ENCODE measurements at regions not wholly inside any gene's neighbourhood (a gene's known extent, or its start where the extent isn't known, plus 50 kb on each side); places are given as distances from the start of the nearest gene placed in this dataset.
"Not testable (repeated sequence)": the region's sequence is repeated elsewhere in the genome, so short reads cannot be mapped to it uniquely, and the experiment has no call there.

DNA sequence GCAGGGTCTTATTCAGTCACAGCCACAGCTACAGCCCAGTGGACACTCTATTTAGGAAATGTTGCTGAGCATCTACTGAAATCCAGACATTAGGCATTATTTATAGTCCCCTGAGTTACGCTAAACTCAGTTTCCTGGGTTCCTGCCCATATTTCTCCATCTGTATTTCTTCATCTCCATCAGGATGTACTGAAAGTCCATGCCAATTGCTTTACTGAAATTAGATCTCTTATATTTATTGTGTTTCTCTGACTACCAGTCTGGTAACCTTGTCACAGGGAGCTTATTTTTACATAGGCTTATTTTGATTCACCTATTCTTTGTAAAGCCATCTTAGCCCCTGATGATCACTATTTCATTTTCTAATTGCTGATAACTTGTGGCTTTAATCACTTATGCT lies 223.9 kb downstream of the TLE3 start:
- 29 to 50% methylated on average over 1 of the region's 1 CpG for WGBS, 2 donors (ENCODE audit: low coverage in 1 of 2)
- H3K36me3 ChIP-seq: no peaks in the 10 kb centered on the region
- no peak overlapping the region for H3K27ac ChIP-seq
- H3K9me3 ChIP-seq: peaks cover 0 to 36% (median 0%) of the 10 kb centered on the region in 3 donors
- TF ChIP-seq POLR2AphosphoS5 (IDR thresholded peaks at IDR 0.05): no peak
- no peak for TF ChIP-seq EP300 (IDR thresholded peaks at IDR 0.05)
- TF ChIP-seq, protein P1, sequence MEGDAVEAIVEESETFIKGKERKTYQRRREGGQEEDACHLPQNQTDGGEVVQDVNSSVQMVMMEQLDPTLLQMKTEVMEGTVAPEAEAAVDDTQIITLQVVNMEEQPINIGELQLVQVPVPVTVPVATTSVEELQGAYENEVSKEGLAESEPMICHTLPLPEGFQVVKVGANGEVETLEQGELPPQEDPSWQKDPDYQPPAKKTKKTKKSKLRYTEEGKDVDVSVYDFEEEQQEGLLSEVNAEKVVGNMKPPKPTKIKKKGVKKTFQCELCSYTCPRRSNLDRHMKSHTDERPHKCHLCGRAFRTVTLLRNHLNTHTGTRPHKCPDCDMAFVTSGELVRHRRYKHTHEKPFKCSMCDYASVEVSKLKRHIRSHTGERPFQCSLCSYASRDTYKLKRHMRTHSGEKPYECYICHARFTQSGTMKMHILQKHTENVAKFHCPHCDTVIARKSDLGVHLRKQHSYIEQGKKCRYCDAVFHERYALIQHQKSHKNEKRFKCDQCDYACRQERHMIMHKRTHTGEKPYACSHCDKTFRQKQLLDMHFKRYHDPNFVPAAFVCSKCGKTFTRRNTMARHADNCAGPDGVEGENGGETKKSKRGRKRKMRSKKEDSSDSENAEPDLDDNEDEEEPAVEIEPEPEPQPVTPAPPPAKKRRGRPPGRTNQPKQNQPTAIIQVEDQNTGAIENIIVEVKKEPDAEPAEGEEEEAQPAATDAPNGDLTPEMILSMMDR (IDR thresholded peaks at IDR 0.05): no peak
- no peak for TF ChIP-seq POLR2A (IDR thresholded peaks at IDR 0.05)
- no peak overlapping the region for H3K4me3 ChIP-seq
- ATAC-seq: no peak
- no peaks in the 10 kb centered on the region for H3K4me1 ChIP-seq
- peaks cover 6% of the 10 kb centered on the region for H3K27me3 ChIP-seq

GRCh38 chr15:69874321-69874720 lies 223.4 kb downstream of the TLE3 start:
- Histone ChIP-seq H3K9me3 (peaks cover 0 to 36% (median 0%) of the 10 kb centered on the region in 3 donors), H3K4me1 (no peaks in the 10 kb centered on the region)
- ATAC-seq: no peak

GRCh38 chr15:69876064-69876940 lies 221.4 kb downstream of the TLE3 start:
- 81 to 82% methylated on average over 3 to 22 of the region's 31 CpGs for WGBS, 2 donors (ENCODE audit: low coverage in 1 of 2)
- Histone ChIP-seq H3K36me3 (no peaks in the 10 kb centered on the region), H3K9me3 (peaks cover 0 to 36% (median 0%) of the 10 kb centered on the region in 3 donors), H3K27ac (no peak overlapping the region), H3K4me1 (no peaks in the 10 kb centered on the region), H3K27me3 (peaks cover 6% of the 10 kb centered on the region), H3K4me3 (no peak overlapping the region)
- TF ChIP-seq POLR2AphosphoS5 (IDR thresholded peaks at IDR 0.05) (no peak), POLR2A (IDR thresholded peaks at IDR 0.05) (no peak), EP300 (IDR thresholded peaks at IDR 0.05) (no peak)
- TF ChIP-seq, protein P1 (IDR thresholded peaks at IDR 0.05): no peak
- no peak for ATAC-seq

More at GRCh38 chr15:69874321-69874720, 223.4 kb downstream of the TLE3 start:
- Histone ChIP-seq H3K36me3 (no peaks in the 10 kb centered on the region), H3K4me3 (no peak overlapping the region), H3K27ac (no peak overlapping the region), H3K27me3 (peaks cover 6% of the 10 kb centered on the region)
- TF ChIP-seq POLR2A (IDR thresholded peaks at IDR 0.05) (no peak), POLR2AphosphoS5 (IDR thresholded peaks at IDR 0.05) (no peak), EP300 (IDR thresholded peaks at IDR 0.05) (no peak)
- TF ChIP-seq, protein P1 (IDR thresholded peaks at IDR 0.05): no peak

- not testable (repeated sequence) for H3K27me3 ChIP-seq, H3K4me3 ChIP-seq, H3K27ac ChIP-seq, H3K36me3 ChIP-seq, H3K9me3 ChIP-seq, ATAC-seq, H3K4me1 ChIP-seq
- 89% methylated on average over 1 of the region's 1 CpG; no CpG with 5 or more reads in 1 of the 2 donors for WGBS, 2 donors (ENCODE audit: low coverage in 1 of 2)
Observed at GRCh38 chr15:69879963-69880362, 217.8 kb downstream of the TLE3 start.

GRCh38 chr15:69880571-69881301 lies 217.0 kb downstream of the TLE3 start:
- 75 to 93% methylated on average over 2 to 6 of the region's 6 CpGs for WGBS, 2 donors (ENCODE audit: low coverage in 1 of 2)

More at GRCh38 chr15:69880571-69881301, 217.0 kb downstream of the TLE3 start:
- Histone ChIP-seq H3K27me3 (peaks cover 8% of the 10 kb centered on the region), H3K9me3 (peaks cover 0 to under 1% (median 0%) of the 10 kb centered on the region in 3 donors), H3K36me3 (no peaks in the 10 kb centered on the region), H3K4me1 (peaks cover 0 to 5% (median 0%) of the 10 kb centered on the region in 3 donors), H3K27ac (no peak overlapping the region), H3K4me3 (no peak overlapping the region)
- TF ChIP-seq POLR2AphosphoS5 (IDR thresholded peaks at IDR 0.05): no peak
- TF ChIP-seq, protein P1 (IDR thresholded peaks at IDR 0.05): no peak
- TF ChIP-seq POLR2A (IDR thresholded peaks at IDR 0.05): no peak
- no peak for TF ChIP-seq EP300 (IDR thresholded peaks at IDR 0.05)
- no peak for ATAC-seq

All from gastroesophageal sphincter (tissue), 4 donors.